RCC 7860 (cell line): ENCODE measurements at regions not wholly inside any gene's neighbourhood (a gene's known extent, or its start where the extent isn't known, plus 50 kb on each side); places are given as distances from the start of the nearest gene placed in this dataset.

Source experiments
- DNase-seq: peaks from one replicate; pipeline ENCODE4 v3.0.0-alpha.2; 2015; ENCODE audit warnings: low spot score
- FAIRE-seq: peaks from 2 replicates; lab custom pipeline; 2012; peaks lifted over from hg19 to GRCh38; lab: Jason Lieb, UNC

GRCh38 chr12:130098301-130099005, 63.8 kb upstream of the FZD10 start:
- FAIRE-seq (no peak), DNase-seq (no peak)

- DNase-seq (no peak), FAIRE-seq (no peak)
These were observed 61.5 kb upstream of the FZD10 start for GRCh38 chr12:130100634-130101362.

GRCh38 chr12:130101370-130101769, 60.9 kb upstream of the FZD10 start:
- FAIRE-seq (no peak), DNase-seq (no peak)

GRCh38 chr12:130102266-130102665, 60.0 kb upstream of the FZD10 start:
- no peak for FAIRE-seq
- no peak for DNase-seq

- FAIRE-seq (no peak), DNase-seq (no peak)
These were observed 57.6 kb upstream of the FZD10 start for GRCh38 chr12:130104571-130105106.

GRCh38 chr12:130109062-130109945, 53.0 kb upstream of the FZD10 start:
- FAIRE-seq (no peak), DNase-seq (no peak)

GRCh38 chr12:130110914-130111313, 51.4 kb upstream of the FZD10 start:
- no peak for DNase-seq
- FAIRE-seq, result no peak

GRCh38 chr12:130111965-130112496, 50.2 kb upstream of the FZD10 start:
- no peak for DNase-seq

More at GRCh38 chr12:130111965-130112496, 50.2 kb upstream of the FZD10 start:
- FAIRE-seq, result no peak
